ENCODE measurements at regions not wholly inside any gene's neighbourhood (a gene's known extent, or its start where the extent isn't known, plus 50 kb on each side); places are given as distances from the start of the nearest gene placed in this dataset.

DNA sequence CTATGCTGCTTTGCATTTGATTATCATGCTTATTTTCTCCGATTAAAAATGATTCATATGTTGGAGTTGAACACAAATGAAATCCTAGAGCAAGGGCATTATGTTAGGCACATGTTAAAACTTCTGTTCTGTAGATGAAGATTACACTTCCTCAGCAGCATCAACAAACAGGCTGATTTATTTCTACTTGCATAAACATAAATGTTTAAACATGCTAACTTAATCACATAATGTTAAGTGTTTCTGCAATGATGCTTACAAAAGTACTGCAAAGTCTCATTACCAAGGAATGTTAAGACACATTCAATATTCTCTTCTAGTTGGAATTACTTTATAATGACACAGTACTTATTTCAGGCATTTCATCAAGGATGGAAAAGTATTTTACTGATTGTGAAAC lies 770.8 kb downstream of the ANKRD7 start:
- Histone ChIP-seq H3F3A (ENCODE audit: insufficient read depth, low read length, poor library complexity, severe bottlenecking) (no peaks in the 10 kb centered on the region), H3K9ac (ENCODE audit: low read length) (no peak overlapping the region), H3K36me3 (ENCODE audit: insufficient read depth, low read length) (no peaks in the 10 kb centered on the region), H3K9me2 (ENCODE audit: insufficient read depth, low read length) (no peaks in the 10 kb centered on the region), H3K27ac (ENCODE audit: low read length) (no peak overlapping the region), H3K9me3 (ENCODE audit: low read length) (no peaks in the 10 kb centered on the region), H3K4me2 (ENCODE audit: low read length) (no peak overlapping the region), H3K27me3 (ENCODE audit: insufficient read depth, low read depth, low read length) (no peaks in the 10 kb centered on the region), H3K4me3 (ENCODE audit: low read length) (no peak overlapping the region), H3K79me2 (replicated peaks; ENCODE audit: insufficient read depth, low read length) (no peaks in the 10 kb centered on the region), H4K20me1 (ENCODE audit: insufficient read depth) (no peaks in the 10 kb centered on the region), H2AFZ (ENCODE audit: low read depth, low read length) (no peak overlapping the region)
- TF ChIP-seq, protein P1, sequence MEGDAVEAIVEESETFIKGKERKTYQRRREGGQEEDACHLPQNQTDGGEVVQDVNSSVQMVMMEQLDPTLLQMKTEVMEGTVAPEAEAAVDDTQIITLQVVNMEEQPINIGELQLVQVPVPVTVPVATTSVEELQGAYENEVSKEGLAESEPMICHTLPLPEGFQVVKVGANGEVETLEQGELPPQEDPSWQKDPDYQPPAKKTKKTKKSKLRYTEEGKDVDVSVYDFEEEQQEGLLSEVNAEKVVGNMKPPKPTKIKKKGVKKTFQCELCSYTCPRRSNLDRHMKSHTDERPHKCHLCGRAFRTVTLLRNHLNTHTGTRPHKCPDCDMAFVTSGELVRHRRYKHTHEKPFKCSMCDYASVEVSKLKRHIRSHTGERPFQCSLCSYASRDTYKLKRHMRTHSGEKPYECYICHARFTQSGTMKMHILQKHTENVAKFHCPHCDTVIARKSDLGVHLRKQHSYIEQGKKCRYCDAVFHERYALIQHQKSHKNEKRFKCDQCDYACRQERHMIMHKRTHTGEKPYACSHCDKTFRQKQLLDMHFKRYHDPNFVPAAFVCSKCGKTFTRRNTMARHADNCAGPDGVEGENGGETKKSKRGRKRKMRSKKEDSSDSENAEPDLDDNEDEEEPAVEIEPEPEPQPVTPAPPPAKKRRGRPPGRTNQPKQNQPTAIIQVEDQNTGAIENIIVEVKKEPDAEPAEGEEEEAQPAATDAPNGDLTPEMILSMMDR (IDR thresholded peaks at IDR 0.05; ENCODE audit: poor library complexity, severe bottlenecking) = no peak
- TF ChIP-seq EZH2 (IDR thresholded peaks at IDR 0.05; ENCODE audit: borderline replicate concordance, insufficient read depth, low read length, poor library complexity, severe bottlenecking) (no peak), SMC3 (conservative IDR thresholded peaks at IDR 0.05; ENCODE audit: poor library complexity) (no peak), TAF1 (IDR thresholded peaks at IDR 0.05; ENCODE audit: low read depth) (no peak), EP300 (conservative IDR thresholded peaks at IDR 0.05; ENCODE audit: poor library complexity, severe bottlenecking) (no peak), POLR2AphosphoS5 (IDR thresholded peaks at IDR 0.05) (no peak)

DNA sequence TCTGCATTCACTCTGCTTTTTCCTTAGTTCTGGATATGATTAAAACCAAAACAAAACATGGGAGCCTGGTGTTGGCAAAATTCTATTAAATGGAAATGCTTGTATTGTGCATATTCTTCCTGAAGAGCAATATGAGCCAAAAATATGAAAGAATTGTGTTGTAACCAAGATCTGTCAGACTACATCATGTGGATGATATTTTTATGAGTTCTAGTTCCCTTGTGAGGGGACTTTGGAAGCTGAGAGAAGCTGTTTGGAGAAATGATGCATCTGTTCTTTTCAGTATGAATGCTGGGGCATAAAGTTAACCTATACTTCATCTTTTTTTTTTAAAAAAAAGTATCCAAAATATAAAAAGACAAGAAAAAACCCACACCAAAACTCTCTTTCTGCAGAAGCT lies 782.7 kb downstream of the ANKRD7 start:
- Histone ChIP-seq H4K20me1 (ENCODE audit: insufficient read depth) (no peaks in the 10 kb centered on the region), H2AFZ (ENCODE audit: low read depth, low read length) (no peak overlapping the region), H3K27me3 (ENCODE audit: insufficient read depth, low read depth, low read length) (no peaks in the 10 kb centered on the region), H3K79me2 (replicated peaks; ENCODE audit: insufficient read depth, low read length) (no peaks in the 10 kb centered on the region), H3K4me3 (ENCODE audit: low read length) (no peak overlapping the region), H3F3A (ENCODE audit: insufficient read depth, low read length, poor library complexity, severe bottlenecking) (no peaks in the 10 kb centered on the region), H3K9me3 (ENCODE audit: low read length) (no peaks in the 10 kb centered on the region), H3K9ac (ENCODE audit: low read length) (no peak overlapping the region), H3K9me2 (ENCODE audit: insufficient read depth, low read length) (no peaks in the 10 kb centered on the region), H3K4me2 (ENCODE audit: low read length) (no peak overlapping the region), H3K27ac (ENCODE audit: low read length) (no peak overlapping the region), H3K36me3 (ENCODE audit: insufficient read depth, low read length) (no peaks in the 10 kb centered on the region)
- no peak for TF ChIP-seq TAF1 (IDR thresholded peaks at IDR 0.05; ENCODE audit: low read depth)
- TF ChIP-seq, protein P1 (IDR thresholded peaks at IDR 0.05; ENCODE audit: poor library complexity, severe bottlenecking) = no peak
- no peak for TF ChIP-seq EP300 (conservative IDR thresholded peaks at IDR 0.05; ENCODE audit: poor library complexity, severe bottlenecking)
- no peak for TF ChIP-seq MXI1 (conservative IDR thresholded peaks at IDR 0.05; ENCODE audit: poor library complexity, severe bottlenecking)
- no peak for TF ChIP-seq SMC3 (conservative IDR thresholded peaks at IDR 0.05; ENCODE audit: poor library complexity)
- no peak for TF ChIP-seq RAD21 (conservative IDR thresholded peaks at IDR 0.05)
- TF ChIP-seq, protein P2, sequence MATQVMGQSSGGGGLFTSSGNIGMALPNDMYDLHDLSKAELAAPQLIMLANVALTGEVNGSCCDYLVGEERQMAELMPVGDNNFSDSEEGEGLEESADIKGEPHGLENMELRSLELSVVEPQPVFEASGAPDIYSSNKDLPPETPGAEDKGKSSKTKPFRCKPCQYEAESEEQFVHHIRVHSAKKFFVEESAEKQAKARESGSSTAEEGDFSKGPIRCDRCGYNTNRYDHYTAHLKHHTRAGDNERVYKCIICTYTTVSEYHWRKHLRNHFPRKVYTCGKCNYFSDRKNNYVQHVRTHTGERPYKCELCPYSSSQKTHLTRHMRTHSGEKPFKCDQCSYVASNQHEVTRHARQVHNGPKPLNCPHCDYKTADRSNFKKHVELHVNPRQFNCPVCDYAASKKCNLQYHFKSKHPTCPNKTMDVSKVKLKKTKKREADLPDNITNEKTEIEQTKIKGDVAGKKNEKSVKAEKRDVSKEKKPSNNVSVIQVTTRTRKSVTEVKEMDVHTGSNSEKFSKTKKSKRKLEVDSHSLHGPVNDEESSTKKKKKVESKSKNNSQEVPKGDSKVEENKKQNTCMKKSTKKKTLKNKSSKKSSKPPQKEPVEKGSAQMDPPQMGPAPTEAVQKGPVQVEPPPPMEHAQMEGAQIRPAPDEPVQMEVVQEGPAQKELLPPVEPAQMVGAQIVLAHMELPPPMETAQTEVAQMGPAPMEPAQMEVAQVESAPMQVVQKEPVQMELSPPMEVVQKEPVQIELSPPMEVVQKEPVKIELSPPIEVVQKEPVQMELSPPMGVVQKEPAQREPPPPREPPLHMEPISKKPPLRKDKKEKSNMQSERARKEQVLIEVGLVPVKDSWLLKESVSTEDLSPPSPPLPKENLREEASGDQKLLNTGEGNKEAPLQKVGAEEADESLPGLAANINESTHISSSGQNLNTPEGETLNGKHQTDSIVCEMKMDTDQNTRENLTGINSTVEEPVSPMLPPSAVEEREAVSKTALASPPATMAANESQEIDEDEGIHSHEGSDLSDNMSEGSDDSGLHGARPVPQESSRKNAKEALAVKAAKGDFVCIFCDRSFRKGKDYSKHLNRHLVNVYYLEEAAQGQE (IDR thresholded peaks at IDR 0.05; ENCODE audit: borderline replicate concordance) = no peak
- TF ChIP-seq POLR2AphosphoS5 (IDR thresholded peaks at IDR 0.05) = no peak
- no peak for TF ChIP-seq EZH2 (IDR thresholded peaks at IDR 0.05; ENCODE audit: borderline replicate concordance, insufficient read depth, low read length, poor library complexity, severe bottlenecking)

All from neural cell (in vitro differentiated cells).